Ishikawa (cell line): ENCODE measurements at regions not wholly inside any gene's neighbourhood (a gene's known extent, or its start where the extent isn't known, plus 50 kb on each side); places are given as distances from the start of the nearest gene placed in this dataset.

Experiments
- CEBPB ChIP-seq: IDR thresholded peaks from 2 replicates; pipeline ENCODE4 v1.6.1; 2012
- CREB1 ChIP-seq: IDR thresholded peaks from 2 replicates; pipeline ENCODE4 v1.6.1; 2012; ENCODE audit warnings: low read depth
- EGR1 ChIP-seq: IDR thresholded peaks from 2 replicates; pipeline ENCODE4 v1.6.1; 2012
- EP300 ChIP-seq: IDR thresholded peaks from 2 replicates; pipeline ENCODE4 v1.6.1; 2012; ENCODE audit warnings: borderline replicate concordance
- FOXM1 ChIP-seq: IDR thresholded peaks from 2 replicates; pipeline ENCODE4 v1.6.1; 2012; ENCODE audit warnings: low read depth, borderline replicate concordance
- MAX ChIP-seq: IDR thresholded peaks from 2 replicates; pipeline ENCODE4 v1.6.1; 2012
- RAD21 ChIP-seq: IDR thresholded peaks from 2 replicates; pipeline ENCODE4 v1.6.1; 2012; ENCODE audit warnings: low read depth
- REST ChIP-seq: IDR thresholded peaks from 2 replicates; pipeline ENCODE4 v1.6.1; 2012; ENCODE audit warnings: low read depth, mild to moderate bottlenecking
- TEAD4 ChIP-seq: IDR thresholded peaks from 2 replicates; pipeline ENCODE4 v1.6.1; 2012
- YY1 ChIP-seq: IDR thresholded peaks from 2 replicates; pipeline ENCODE4 v1.6.1; 2012; ENCODE audit warnings: low read depth

DNA sequence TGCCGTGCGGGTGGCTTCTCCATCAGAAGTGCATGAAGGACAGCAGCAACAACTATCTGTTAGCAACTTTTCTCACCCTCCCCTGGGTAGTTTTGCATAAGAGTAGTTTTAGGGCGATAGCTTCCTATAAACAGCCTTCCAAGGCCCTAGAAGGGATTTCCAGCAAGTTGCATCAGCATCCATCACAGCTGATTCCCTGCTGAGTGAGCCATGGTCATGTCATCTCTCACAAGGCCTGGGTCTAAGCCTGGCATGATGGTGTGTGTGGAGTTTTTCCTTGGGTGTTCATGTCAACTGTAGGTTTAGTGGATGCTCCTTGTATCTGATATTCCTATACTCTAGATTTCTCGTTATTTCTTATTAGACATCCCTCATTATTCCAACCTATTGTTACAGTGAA, 2324.7 kb upstream of the AGA start:
- no peak for TF ChIP-seq REST
- TF ChIP-seq CREB1: no peak
- TF ChIP-seq CEBPB: no peak
- no peak for TF ChIP-seq EP300
- TF ChIP-seq TEAD4: no peak
- TF ChIP-seq MAX: no peak
- TF ChIP-seq EGR1: no peak
- no peak for TF ChIP-seq FOXM1
- TF ChIP-seq YY1: no peak
- TF ChIP-seq RAD21: no peak
